Astrocyte (in vitro differentiated cells and primary cell): ENCODE measurements at regions not wholly inside any gene's neighbourhood (a gene's known extent, or its start where the extent isn't known, plus 50 kb on each side); places are given as distances from the start of the nearest gene placed in this dataset.

Source experiments
- EZH2 ChIP-seq: IDR thresholded peaks from 2 replicates; pipeline ENCODE4 v1.6.1; 2012; ENCODE audit warnings: mild to moderate bottlenecking, low read length, inconsistent platforms; ENCODE audit not compliant: insufficient read depth
- TF ChIP-seq, protein P1 (sequence below): IDR thresholded peaks from 2 replicates; pipeline ENCODE4 v1.5.1; 2011; ENCODE audit warnings: low read depth, mild to moderate bottlenecking, inconsistent platforms, low read length, moderate library complexity; ENCODE audit not compliant: insufficient read depth

DNA sequence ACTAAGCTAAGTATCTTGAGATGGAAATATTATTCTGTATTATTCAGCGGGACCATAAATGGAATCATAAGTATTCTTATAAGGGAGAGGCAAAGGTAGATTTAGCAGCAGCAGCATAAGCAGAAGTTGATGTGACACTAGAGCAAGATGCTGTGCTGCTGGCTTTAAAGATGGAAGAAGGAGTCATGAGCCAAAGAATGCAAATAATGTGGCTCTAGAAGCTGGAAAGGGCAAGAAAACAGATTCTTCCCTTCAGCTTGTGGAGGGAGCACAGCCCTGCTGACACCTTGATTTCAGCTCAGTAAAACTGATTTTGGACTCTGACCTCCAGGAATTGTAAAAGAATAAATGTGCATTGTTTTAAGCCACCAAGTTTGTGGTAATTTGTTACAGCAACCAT is 144.2 kb upstream of the ANKRD28 start:
- TF ChIP-seq, protein P1, sequence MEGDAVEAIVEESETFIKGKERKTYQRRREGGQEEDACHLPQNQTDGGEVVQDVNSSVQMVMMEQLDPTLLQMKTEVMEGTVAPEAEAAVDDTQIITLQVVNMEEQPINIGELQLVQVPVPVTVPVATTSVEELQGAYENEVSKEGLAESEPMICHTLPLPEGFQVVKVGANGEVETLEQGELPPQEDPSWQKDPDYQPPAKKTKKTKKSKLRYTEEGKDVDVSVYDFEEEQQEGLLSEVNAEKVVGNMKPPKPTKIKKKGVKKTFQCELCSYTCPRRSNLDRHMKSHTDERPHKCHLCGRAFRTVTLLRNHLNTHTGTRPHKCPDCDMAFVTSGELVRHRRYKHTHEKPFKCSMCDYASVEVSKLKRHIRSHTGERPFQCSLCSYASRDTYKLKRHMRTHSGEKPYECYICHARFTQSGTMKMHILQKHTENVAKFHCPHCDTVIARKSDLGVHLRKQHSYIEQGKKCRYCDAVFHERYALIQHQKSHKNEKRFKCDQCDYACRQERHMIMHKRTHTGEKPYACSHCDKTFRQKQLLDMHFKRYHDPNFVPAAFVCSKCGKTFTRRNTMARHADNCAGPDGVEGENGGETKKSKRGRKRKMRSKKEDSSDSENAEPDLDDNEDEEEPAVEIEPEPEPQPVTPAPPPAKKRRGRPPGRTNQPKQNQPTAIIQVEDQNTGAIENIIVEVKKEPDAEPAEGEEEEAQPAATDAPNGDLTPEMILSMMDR: no peak
- TF ChIP-seq EZH2: no peak
